Dedifferentiated amniotic fluid mesenchymal stem cell (primary cell): ENCODE measurements at regions not wholly inside any gene's neighbourhood (a gene's known extent, or its start where the extent isn't known, plus 50 kb on each side); places are given as distances from the start of the nearest gene placed in this dataset.

Experiments
- DNase-seq: peaks from one replicate; pipeline ENCODE4 v3.0.0-alpha.2; 2016; ENCODE audit errors: extremely low spot score

DNA sequence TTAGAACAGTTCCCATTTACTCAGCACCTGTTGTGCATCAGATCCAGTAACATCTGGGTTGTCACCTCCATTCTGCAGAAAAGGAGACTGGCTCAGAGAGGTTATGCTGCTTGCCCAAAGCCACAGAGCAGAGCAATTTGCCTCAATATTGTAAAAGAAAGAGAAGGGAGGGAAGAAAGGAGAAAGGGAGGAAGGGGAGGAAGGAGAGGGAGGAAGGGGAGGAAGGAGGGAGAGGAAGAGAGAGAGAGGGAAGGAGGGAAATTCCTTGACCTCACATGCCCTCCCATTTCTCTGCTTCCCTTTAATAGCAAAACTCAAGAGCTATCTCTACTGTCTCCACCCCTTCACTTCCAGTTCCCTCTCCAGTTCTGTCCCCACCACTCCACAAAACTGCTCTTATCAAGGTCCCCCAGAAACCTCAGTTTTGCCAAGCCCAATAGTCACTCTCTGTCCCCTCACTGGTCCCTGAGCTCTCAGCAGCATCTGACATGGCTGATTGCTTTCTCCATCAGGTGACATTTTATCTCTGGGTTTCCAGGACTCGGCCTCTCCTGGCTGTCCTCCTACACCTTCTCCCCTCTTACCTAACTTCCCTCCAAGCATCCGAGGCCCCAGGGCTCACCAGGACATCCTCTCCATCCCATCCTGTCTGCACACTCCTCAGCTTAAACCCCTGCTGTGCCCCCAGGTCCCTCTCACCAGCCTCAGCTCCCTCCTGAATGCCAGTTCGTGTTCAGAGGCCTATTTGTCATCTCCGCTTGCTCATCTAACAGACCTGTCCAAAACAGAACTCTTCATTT is 104.7 kb upstream of the LINGO1 start:
- DNase-seq = no peak

DNA sequence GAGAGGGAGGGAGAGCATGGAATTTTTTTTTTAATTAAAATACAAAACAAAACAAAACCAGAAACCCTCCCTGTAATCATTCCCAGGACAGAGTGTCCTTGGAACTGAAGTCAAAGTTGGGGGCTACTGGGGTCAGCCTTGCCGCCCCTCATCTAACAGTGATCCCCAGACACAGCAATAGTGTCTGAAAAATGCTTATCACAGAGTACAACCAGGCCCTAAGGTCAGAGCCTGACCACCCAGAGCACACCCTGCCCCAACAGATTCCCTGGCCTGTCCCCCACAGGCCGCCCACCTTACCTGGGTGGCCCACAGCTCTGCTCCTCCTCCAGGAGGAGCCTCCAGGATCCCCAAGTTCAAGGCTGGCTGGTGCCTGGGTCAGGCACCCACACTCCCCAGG is 101.6 kb upstream of the LINGO1 start:
- no peak for DNase-seq

DNA sequence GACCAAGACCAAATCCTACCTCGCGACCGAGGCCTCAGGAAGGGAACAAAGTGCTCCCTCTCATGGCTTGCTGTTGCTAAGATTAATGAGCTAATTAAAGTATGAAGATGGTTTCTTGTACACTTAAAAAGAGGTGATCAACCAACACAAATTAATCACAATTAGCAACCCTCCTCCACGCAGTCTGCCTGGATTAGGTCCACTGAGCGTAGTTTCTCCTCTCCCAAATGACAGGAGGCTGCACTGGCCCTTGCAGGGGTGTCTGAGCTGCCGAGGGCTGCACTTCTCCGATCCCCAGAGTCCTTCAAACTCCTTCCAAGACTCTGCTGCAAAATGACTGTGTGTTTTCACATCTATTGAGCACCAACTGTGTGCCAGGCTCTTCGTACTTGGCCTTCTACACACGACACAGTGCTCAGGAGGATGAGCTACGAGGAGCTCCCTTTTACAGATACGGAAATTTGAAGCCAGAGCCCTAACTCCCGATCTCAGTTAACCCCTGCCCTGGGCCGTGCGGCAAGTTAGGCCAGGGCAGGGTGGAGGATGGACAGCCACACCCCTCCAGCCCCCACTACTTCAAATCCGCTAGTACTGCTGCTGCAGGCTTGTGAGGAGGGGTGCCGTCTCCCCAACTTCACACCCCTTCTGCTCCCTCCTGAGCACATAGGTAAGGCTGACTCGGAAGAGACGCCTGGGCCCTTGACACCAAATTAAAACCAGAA is 101.0 kb upstream of the LINGO1 start:
- DNase-seq = no peak

DNA sequence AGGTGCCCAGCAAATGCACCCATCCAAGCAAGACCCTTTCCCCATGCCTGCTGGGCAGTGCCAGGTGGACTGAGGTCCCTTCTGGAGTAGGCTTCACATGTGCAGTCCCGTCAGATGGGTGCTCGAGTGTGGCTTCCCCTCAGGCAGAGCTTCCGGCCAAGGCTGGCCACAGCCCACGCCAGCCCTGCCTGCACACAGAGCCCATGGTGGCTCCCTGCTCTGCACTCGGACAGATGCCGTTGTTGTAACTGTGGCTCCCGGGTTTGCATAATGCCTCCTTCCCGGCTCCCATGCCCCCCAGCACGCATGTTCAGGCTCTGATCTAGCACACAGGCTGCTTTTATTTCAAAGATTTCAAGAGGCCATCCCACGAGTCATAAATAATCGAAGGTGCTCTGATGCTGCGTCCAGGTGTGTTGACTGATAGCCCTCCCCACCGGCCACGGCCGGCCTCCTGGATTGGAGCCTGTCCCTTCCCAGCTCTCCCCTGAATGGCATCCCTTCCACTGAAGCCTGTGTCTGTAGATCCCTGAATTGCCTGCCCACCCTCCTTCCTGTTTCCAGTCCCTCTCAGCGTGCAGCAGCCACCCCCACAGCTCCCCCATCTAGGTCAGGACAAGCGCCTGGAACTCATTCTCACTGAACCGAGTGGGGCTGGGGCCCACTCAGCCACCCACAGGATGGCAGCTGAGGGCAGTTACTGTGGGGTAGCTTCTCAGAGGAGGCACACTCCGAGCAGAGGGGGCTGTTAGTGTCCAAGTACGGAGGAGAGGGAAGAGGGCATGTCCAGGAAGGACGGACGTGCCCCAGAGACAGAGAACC is 100.0 kb upstream of the LINGO1 start:
- DNase-seq = no peak

DNA sequence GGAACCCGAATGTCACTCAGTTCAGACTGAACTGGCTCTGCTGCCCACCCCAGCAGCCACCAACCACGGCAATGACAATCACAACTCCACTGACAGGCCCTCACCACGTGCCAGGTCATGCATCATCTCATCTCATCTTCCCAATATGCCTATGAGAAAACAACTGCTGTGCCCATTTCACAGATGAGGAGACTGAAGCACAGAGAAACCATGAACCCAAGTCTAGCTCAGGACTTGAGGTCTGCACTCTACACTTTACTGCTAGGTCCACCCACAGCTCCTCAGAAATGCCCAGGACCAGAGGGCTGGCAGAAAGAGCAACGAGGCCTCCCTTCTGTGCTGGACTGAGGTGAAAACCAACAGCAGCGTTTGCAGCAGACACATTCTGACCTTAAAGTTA is 99.2 kb upstream of the LINGO1 start:
- no peak for DNase-seq

DNA sequence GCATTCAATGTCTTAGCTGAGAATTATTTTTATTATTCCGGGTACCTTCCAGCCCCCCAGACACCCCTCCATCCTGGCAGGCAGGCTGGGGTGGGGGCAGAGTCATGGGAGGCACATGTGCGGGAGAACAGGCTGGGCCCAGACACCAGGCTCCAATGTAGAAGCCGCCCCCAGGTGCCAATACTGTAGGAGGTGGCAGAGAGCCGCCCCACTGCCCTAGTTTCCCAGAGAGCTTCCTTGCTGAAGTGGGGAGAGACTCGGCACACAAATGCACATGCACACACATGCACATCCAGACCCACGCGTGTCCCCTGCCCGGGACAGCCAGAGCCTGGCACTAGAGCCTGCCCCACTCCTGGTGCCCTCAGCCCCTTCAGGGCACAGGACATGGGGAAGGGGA is 98.4 kb upstream of the LINGO1 start:
- DNase-seq = no peak

DNA sequence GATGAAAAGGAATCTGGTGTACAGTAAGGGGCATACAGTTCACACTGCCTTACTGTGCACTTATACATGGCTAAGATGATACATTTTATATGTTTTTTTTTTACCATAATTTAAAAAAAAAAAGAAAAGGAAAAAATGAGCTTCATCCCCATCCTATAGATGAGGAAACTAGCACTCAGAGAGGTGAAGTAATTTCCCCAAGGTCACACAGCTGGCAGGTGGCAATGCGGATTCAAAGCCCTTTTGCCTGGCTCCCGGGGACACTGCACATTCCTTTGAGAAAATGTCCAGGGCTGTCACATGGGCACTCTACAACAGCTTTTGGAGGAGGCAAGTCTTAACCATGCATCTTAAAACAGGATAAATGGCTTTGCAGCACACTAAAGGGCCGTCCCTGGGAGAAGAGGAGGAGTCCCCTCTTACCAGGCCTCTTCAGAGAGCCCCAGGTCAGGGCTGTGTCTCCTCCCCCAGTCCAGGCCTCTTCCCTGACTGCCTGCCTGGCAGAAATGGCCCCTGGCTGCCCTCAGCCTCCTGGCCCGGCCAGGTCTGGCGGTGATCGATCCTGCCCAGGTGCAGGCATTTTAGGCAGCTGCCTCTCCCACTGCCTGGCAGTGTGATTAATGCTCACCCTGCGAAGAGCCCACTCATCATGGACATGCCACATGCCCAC is 95.1 kb upstream of the LINGO1 start:
- no peak for DNase-seq

DNA sequence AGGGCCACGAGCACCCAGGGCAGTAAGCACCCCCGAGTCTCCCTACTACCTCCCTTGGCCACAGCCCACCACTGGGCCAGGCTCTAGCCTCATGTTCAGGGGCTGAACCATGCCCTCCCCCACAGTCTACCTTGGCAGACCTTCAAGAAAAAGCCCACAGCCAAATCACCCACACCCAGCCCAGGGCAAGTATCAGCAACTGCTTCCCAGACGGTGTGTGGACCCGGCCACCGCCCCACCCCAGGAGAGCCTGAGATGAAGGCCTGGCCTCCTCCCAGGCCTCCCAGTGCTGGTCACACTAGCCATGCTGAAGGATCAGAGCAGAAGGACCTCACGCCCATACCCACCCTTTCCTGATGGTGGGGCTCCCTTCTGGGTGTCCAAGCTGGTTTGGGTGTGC is 92.0 kb upstream of the LINGO1 start:
- no peak for DNase-seq

DNA sequence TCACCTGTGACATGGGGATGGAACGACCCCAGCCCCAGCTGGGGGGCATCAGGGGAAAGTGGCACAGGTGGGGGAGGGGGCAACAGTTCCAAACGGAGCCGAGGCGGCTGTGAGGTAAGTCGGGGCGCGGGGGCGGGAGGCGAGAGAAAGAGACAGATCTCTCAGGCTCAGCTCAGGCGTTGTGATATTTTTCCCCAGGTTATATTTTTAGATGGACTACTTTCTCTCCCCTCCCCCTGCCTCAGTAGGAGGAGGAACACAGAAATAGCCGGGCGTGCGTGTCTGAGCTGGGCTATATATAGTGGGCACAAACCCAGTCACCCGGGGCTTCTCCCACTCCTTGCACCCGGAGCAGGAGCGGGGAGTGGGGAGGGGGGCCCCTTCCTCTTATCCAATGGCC is 91.0 kb upstream of the LINGO1 start:
- DNase-seq = no peak

DNA sequence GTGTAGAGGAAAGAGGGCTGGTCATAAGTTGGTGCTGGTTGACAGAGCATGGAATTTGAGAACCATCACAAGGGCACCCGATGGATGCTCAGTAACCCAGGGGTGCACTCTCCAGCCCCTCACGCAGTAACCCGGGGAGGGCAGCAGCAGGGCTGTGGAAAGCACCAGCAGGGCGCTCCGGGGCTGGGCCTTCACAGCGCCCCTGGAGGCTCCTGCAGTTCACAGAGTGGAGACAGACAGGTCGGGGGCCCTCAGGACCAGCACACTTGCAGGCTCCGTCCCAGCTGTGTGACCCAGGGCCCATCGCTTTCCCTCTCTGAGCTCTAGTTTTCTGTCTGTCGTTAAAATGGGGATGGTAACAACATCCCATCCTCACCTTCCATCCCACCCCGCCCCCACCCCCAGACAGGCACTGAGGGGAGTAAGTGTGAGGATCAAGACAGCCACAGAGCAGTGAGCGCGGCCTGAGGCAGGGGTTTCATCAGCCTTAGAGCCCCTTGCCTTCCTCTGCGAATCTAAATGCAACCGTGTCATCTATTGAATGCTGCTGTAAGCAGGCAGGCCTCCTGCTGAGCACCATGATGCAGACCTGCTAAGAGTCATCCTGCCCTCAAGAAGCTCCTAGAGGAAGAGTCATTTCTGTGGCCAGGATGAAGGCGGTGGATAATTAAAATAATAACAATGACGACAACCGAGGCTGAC is 90.2 kb upstream of the LINGO1 start:
- no peak for DNase-seq

DNA sequence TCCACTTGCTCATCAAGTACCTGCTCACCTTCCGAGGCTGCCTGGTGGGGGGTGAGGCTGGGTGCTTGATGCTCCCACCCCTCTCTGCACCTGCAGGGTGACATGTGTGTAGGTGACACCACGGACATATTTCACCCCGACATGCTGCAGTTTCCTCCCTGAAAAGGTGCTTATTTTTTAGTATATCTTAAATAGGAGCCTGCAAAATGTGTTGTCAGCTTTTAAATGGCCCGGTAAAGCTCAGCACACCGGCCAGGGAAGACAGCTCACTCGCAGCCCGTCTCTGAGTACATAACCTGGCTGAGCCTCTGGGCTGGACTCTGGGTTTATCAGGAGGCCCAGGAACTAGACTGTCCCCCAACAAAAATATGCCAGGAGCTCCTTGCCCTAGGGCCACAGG is 89.3 kb upstream of the LINGO1 start:
- DNase-seq = no peak

DNA sequence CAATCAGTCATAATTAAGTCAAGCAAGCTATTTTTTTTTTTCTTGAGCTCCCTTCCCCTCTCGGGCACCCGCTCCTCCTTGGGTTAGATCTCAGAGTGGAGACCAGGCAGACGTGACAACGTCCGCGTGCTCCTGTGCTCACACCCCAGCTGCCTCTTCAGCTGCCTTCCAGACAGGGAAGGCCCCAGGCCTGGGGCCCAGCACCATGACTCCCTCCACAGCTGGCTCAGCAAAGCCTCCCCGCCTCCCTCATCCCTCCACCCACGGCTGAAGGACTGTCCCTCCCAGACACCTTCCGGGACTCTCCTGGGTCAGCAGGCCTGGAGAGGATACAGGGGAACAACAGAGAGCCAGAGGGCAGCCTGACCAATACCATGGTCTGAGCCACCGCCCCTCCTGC is 87.9 kb upstream of the LINGO1 start:
- no peak for DNase-seq

DNA sequence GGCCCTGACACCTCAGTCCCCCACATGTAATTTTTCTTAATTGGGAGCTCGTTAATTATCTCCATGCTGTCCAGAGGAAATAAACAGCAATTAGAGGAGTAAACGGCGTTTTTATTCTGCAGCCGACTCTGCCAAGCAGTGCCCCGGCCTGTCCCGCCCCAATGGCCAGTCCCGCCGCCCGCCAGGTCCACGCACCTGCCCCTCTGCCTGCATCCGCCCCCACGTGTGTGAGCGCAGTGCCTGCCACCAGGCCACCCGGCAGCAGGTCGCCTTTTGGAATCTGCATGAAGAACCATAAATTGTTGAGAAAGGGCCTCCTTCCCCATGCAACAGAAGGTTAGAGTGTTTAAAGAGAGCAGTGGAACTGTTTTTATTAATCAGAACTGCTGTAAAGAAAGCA is 87.5 kb upstream of the LINGO1 start:
- DNase-seq = no peak

DNA sequence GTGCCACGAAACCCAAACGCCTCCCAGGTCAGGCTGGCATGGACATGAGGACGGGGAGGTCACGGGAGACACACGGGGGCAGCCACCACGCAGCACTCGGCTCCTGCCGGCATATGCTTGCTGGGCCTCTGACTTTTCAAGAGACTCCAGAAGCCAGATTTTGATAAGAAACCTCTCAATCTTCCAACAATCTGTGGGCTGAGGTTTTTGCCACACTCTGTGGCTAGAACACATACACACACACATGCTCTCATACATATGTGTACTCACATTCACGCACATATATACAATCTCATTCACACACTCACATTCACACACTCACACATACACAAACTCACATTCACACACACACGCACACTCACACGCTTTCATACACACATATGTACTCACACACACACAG is 86.7 kb upstream of the LINGO1 start:
- no peak for DNase-seq

DNA sequence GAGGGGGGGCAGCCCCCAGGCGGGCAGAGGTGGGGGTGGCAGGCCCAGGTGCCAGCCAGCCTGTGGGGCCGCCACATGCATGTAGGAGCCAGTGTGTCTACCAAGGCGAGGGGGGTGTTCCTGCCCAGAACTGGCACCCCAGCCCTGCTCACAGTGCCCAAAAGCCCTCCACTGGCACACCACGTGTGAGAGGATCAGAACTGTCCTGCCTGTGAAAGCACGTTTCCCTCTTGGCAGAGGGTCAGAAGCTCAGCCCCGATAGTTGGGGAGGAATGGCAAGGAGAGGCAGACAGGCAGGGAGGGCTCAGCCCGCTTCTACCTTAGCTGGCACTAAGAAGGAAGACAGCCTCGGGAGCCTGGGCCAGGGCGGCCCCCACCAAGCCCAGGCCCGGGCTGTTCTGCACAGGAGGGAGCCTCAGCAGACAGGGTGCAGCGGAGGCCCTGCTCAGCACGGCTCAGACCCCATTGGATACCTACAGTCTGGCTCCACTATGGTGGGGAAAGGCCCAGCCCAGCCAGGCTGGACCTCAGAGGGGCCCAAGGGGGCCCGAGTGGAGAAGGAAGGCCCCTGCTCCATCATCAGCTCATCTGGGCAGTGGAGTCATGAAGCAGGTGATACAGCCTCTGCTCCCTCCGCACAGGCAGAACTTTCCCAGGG is 84.8 kb upstream of the LINGO1 start:
- DNase-seq = no peak

DNA sequence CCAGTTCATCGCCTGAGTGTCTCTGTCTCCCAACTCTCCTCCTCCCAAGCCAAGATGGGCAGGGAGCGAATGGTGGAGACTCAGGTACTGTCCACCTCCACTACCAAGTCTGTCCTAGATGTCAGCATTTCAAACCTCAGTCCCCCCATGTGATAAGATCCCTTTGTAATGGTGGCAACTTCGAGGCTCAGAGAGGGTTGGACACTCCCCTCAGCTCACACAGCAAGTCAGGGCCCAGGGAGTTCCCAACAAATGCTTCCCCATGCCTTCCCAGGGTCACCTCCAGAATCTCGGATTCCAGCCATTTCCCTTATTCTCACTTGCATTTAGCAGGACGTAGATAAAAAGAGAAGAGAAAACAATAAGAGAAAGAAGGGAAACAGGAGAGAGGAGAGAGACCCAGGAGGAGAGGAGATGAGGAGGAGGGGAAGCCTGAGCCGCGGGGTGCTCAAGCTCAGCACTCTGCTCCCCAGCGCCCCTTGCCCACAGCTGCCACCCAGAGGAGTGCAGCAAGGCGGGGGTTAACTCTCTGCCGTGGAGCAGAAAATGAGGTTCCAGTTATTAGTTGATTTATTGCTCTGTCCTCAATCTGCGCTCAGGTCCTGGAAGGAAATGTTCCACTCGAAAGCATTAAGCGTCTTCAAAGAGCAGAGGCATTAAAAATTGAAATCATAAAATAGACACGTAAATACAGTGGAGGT is 84.1 kb upstream of the LINGO1 start:
- DNase-seq = no peak

DNA sequence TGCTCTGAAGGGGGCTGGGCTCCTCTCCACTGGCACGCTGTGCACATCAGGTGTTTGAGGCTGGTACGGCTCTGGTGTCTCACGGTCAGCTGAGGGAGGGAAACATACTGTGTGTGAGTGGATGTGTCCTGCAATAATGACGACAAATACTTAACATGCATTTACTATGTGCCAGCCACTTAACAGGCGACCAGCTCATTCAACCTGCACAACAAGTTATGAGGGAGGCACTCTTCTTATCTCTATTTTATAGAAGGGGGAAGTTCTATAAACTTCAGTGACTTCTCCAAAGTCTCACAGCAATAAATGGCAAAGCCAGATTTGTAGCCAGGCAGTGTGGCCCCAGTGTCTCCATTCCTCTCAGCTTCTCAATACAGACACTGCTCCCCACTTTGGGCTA is 83.1 kb upstream of the LINGO1 start:
- DNase-seq = no peak

DNA sequence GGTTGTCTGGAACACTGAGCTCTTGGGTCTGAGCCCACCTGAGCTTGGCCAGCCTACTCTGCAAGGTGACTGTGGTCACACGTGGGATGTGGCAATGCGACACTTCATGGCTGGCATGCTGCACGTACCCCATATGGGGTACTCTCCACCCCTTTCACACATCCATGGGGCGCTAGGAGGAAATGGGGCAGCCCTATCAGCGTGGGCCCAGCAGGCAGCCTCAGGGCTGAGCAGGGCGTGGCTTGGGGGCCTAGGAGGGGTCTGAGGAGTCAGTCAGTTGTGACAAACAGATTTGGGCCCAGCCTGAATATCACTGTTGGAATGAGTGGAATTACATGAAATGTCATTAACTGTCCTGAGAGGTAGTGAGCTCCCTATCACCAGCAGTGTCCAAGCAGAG is 82.3 kb upstream of the LINGO1 start:
- no peak for DNase-seq

DNA sequence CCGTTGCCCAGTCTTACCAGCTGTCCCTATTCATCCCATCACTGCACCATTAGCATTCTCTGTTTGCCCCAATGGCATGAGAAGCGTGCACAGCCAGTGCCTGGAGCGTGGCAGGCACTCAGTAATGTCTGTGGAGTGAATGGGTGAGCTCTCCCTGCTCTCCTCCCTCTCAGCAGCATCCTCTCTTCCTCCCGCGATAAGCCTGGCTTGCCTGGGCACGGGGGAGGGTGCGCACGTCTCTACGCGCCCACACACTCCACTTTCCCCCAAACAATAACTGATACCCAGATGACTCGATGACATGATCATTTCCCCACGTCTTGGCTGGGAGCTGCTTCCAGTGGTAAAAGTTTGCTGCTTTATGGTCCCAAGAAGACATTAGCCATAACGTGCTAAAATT is 81.8 kb upstream of the LINGO1 start:
- no peak for DNase-seq

DNA sequence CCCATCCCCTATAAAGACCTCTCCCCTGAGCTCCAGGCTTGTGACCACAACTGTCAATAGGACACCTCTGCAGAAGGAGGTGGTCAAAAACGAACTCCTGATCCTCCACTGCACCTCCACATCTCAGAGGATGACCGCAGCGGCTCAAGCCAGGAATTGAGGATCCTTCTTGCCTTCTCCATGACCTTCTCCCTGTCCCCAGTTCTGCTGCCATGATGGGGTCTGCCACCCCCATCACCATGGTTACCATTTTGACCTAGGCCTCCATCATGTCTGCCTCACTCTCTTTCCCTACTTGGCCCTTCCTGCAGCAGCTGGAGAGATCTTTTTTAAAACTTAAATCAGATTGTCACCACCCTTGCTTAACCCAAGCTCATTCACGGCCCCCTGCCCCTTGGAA is 81.3 kb upstream of the LINGO1 start:
- no peak for DNase-seq
